Endothelial cell of umbilical vein (primary cell): ENCODE measurements at regions not wholly inside any gene's neighbourhood (a gene's known extent, or its start where the extent isn't known, plus 50 kb on each side); places are given as distances from the start of the nearest gene placed in this dataset.

Experiments
- BruUV-seq: library from RNA; stranded (reverse); fragments of 400-500 nt; replicated peaks from 2 replicates; lab custom pipeline; 2021; lab: Mats Ljungman, UMichigan
- CTCF ChIA-PET: fragments of 300-600, 350-600 bp; sonication (Branson Sonifier 250); formaldehyde crosslinking; loops from one replicate; lab custom pipeline; 2021; ENCODE audit warnings: antibody characterized with exemption, inconsistent platforms; lab: Charles Lee
- POLR2A ChIA-PET: fragments of 300-600, 350-600 bp; sonication (Branson Sonifier 250); formaldehyde crosslinking; loops from one replicate; lab custom pipeline; 2021; ENCODE audit warnings: antibody characterized with exemption, inconsistent platforms; lab: Charles Lee
- DNase-seq: peaks from one replicate; pipeline ENCODE4 v3.0.0-alpha.2; 2011; ENCODE audit warnings: low read depth, low spot score
- FAIRE-seq: peaks from 2 replicates; lab custom pipeline; 2011; peaks lifted over from hg19 to GRCh38; lab: Jason Lieb, UNC
- H2AFZ ChIP-seq: 2 replicates; pipeline ENCODE4 v1.6.0; 2012; ENCODE audit warnings: low read depth, low read length, control low read depth, inconsistent platforms
- H3K27ac ChIP-seq: 2 replicates; pipeline ENCODE4 v1.5.1; 2011; ENCODE audit warnings: low read depth, mild to moderate bottlenecking, control low read depth, low read length, moderate library complexity; ENCODE audit not compliant: insufficient read depth
- H3K27me3 ChIP-seq, 2 experiments: 2 replicates each; pipeline versions ENCODE4 v1.6.0 to v1.6.1; 2011; ENCODE audit warnings: low read length in 2 of 2, mixed read lengths in 1 of 2; ENCODE audit not compliant: control insufficient read depth in 2 of 2, insufficient read depth in 2 of 2
- H3K36me3 ChIP-seq, 2 experiments: 2 replicates in 1 of 2; 3 replicates in 1 of 2; pipeline ENCODE4 v1.5.1; 2011; ENCODE audit warnings: low read length in 2 of 2, mild to moderate bottlenecking in 1 of 2, moderate library complexity in 1 of 2; ENCODE audit not compliant: control insufficient read depth in 2 of 2, insufficient read depth in 2 of 2; ENCODE audit errors: extremely low read depth in 1 of 2
- H3K4me1 ChIP-seq: 3 replicates; pipeline ENCODE4 v1.5.1; 2011; ENCODE audit warnings: mild to moderate bottlenecking, low read length; ENCODE audit not compliant: control insufficient read depth, insufficient read depth; ENCODE audit errors: extremely low read depth
- H3K4me2 ChIP-seq: 2 replicates; pipeline ENCODE4 v1.6.1; 2011; ENCODE audit warnings: low read length, control low read depth, mixed read lengths; ENCODE audit not compliant: insufficient read depth
- H3K4me3 ChIP-seq, 3 experiments: fragments of 200-600 bp in 1 of 3; sonication (generic), shearing (Covaris generic) in 1 of 3; replicated peaks in 1 of 3; 2 replicates each; pipeline ENCODE4 v1.5.1; 2011 to 2016; ENCODE audit warnings: control low read depth in 3 of 3, low read length in 3 of 3, mild to moderate bottlenecking in 2 of 3, inconsistent platforms in 1 of 3, low read depth in 1 of 3, moderate library complexity in 1 of 3; ENCODE audit not compliant: insufficient read depth in 1 of 3
- H3K79me2 ChIP-seq: 2 replicates; pipeline ENCODE4 v1.6.0; 2012; ENCODE audit warnings: low read length, inconsistent platforms; ENCODE audit not compliant: control insufficient read depth, insufficient read depth
- H3K9ac ChIP-seq: replicated peaks from 2 replicates; pipeline ENCODE3; 2011; ENCODE audit warnings: low read length, control low read depth; ENCODE audit not compliant: insufficient read depth; ENCODE audit errors: extremely low read depth
- H3K9me1 ChIP-seq: replicated peaks from 3 replicates; pipeline ENCODE4 v1.6.0; 2011; ENCODE audit warnings: mild to moderate bottlenecking, low read length; ENCODE audit not compliant: control insufficient read depth, insufficient read depth; ENCODE audit errors: extremely low read depth
- H3K9me3 ChIP-seq: replicated peaks from 2 replicates; pipeline ENCODE4 v1.5.1; 2012; ENCODE audit warnings: low read length, inconsistent platforms; ENCODE audit not compliant: control insufficient read depth, insufficient read depth
- H4K20me1 ChIP-seq: replicated peaks from 2 replicates; pipeline ENCODE3; 2011; ENCODE audit warnings: mild to moderate bottlenecking, low read length; ENCODE audit not compliant: control insufficient read depth, insufficient read depth; ENCODE audit errors: extremely low read depth
- CTCF ChIP-seq, 2 donors: IDR thresholded peaks; 1 replicate in 1 of 2; 2 replicates in 1 of 2; pipeline ENCODE4 v1.5.1; 2011; ENCODE audit warnings: low read length in 2 of 2, mild to moderate bottlenecking in 2 of 2, moderate library complexity in 2 of 2, control low read depth in 1 of 2, inconsistent platforms in 1 of 2, low read depth in 1 of 2; ENCODE audit not compliant: insufficient read depth in 1 of 2; ENCODE audit errors: extremely low read depth in 1 of 2
- EZH2 ChIP-seq: IDR thresholded peaks from 2 replicates; pipeline ENCODE4 v1.6.1; 2012; ENCODE audit warnings: borderline replicate concordance, low read depth, mild to moderate bottlenecking, moderate library complexity, low read length, inconsistent platforms; ENCODE audit not compliant: severe bottlenecking
- FOS ChIP-seq: IDR thresholded peaks from 2 replicates; pipeline ENCODE4 v1.6.1; 2011; ENCODE audit warnings: mild to moderate bottlenecking, low read length, moderate library complexity, borderline replicate concordance; ENCODE audit not compliant: insufficient read depth
- GATA2 ChIP-seq: IDR thresholded peaks from 2 replicates; pipeline ENCODE4 v1.7.0; 2011; ENCODE audit warnings: low read depth, mild to moderate bottlenecking, moderate library complexity, mixed read lengths, low read length; ENCODE audit not compliant: insufficient read length, insufficient read depth
- JUN ChIP-seq: IDR thresholded peaks from 2 replicates; pipeline ENCODE4 v1.6.1; 2011; ENCODE audit warnings: borderline replicate concordance, low read depth; ENCODE audit not compliant: insufficient read length, insufficient read depth
- MAX ChIP-seq: IDR thresholded peaks from 2 replicates; pipeline ENCODE4 v1.6.1; 2011; ENCODE audit not compliant: insufficient read depth, insufficient read length
- MYC ChIP-seq: IDR thresholded peaks from one replicate; pipeline ENCODE4 v1.6.1; 2011; ENCODE audit warnings: mild to moderate bottlenecking, low read depth, low read length
- POLR2A ChIP-seq: IDR thresholded peaks from 2 replicates; pipeline ENCODE4 v1.6.1; 2012; ENCODE audit warnings: low read depth, mild to moderate bottlenecking, control low read depth, low read length
- POLR2AphosphoS5 ChIP-seq: IDR thresholded peaks from 2 replicates; pipeline ENCODE4 v1.6.1; 2012; ENCODE audit warnings: low read depth, mild to moderate bottlenecking, control low read depth, low read length, moderate library complexity; ENCODE audit not compliant: insufficient read depth
- dilution Hi-C: fragments of 300-500 bp; cut with MboI; formaldehyde crosslinking; loops from one replicate; pipeline ENCODE4 v1.15.0; 2019; ENCODE audit warnings: low sequenced_read_pairs; ENCODE audit not compliant: extremely low pct_ligation_motif_present
- intact Hi-C: fragments of 100-400 bp; cut with micrococcal nuclease; formaldehyde crosslinking; loops from one replicate; pipeline ENCODE4 v1.10.0; 2022

GRCh38 chr2:234640657-234641056 lies 143.8 kb upstream of the ARL4C start:
- Histone ChIP-seq H3K36me3 (no peaks in the 10 kb centered on the region), H3K4me2 (no peak overlapping the region), H4K20me1 (no peaks in the 10 kb centered on the region), H3K79me2 (no peaks in the 10 kb centered on the region), H3K27me3 (peaks cover 4 to 5% of the 10 kb centered on the region in 2 experiments), H3K9me3 (no peaks in the 10 kb centered on the region), H2AFZ (no peak overlapping the region), H3K9ac (no peak overlapping the region), H3K4me3 (no peak overlapping the region), H3K27ac (no peak overlapping the region), H3K9me1 (no peaks in the 10 kb centered on the region), H3K4me1 (no peaks in the 10 kb centered on the region)
- DNase-seq (no peak), FAIRE-seq (no peak)
- CTCF ChIA-PET = no interaction called here
- BruUV-seq = no TSS peak
- no peak for TF ChIP-seq POLR2AphosphoS5
- TF ChIP-seq CTCF (IDR thresholded peaks at IDR 0.05; ENCODE audit: extremely low read depth in 1 of 2, insufficient read depth in 1 of 2, low read depth in 1 of 2, low read length in 2 of 2) = no peak
- TF ChIP-seq GATA2 = no peak
- no peak for TF ChIP-seq MYC
- TF ChIP-seq JUN = no peak
- TF ChIP-seq FOS = no peak
- no peak for TF ChIP-seq MAX
- TF ChIP-seq POLR2A = no peak
- TF ChIP-seq EZH2 = no peak
- POLR2A ChIA-PET = no interaction called here
- intact Hi-C loops = no loop called here
- dilution Hi-C loops = no loop called here
